DOHH2 (cell line): ENCODE measurements at regions not wholly inside any gene's neighbourhood (a gene's known extent, or its start where the extent isn't known, plus 50 kb on each side); places are given as distances from the start of the nearest gene placed in this dataset.

Experiments used
- H3F3A ChIP-seq: fragments of 200-600 bp; sonication (generic), shearing (Covaris generic); 2 replicates; pipeline ENCODE4 v1.6.0; 2016; ENCODE audit warnings: antibody characterized with exemption, mild to moderate bottlenecking; ENCODE audit not compliant: control insufficient read depth, insufficient read depth
- H3K27ac ChIP-seq: fragments of 200-600 bp; sonication (generic); 2 replicates; pipeline ENCODE4 v1.5.1; 2014; ENCODE audit warnings: low read depth, mild to moderate bottlenecking, low read length, moderate library complexity
- H3K27me3 ChIP-seq: fragments of 200-600 bp; sonication (generic); 2 replicates; pipeline ENCODE4 v1.6.1; 2014; ENCODE audit warnings: mild to moderate bottlenecking, low read length, mixed read lengths; ENCODE audit not compliant: control insufficient read depth
- H3K36me3 ChIP-seq: fragments of 200-600 bp; sonication (generic); 2 replicates; pipeline ENCODE4 v1.6.1; 2014; ENCODE audit warnings: mild to moderate bottlenecking, low read length, moderate library complexity, mixed read lengths; ENCODE audit not compliant: control insufficient read depth
- H3K4me1 ChIP-seq: fragments of 200-600 bp; sonication (generic); 2 replicates; pipeline ENCODE4 v1.6.1; 2014; ENCODE audit warnings: mild to moderate bottlenecking, low read length, mixed read lengths; ENCODE audit not compliant: control insufficient read depth
- H3K4me2 ChIP-seq: fragments of 200-600 bp; sonication (generic); 2 replicates; pipeline ENCODE4 v1.6.0; 2014; ENCODE audit warnings: mild to moderate bottlenecking, low read length, moderate library complexity
- H3K4me3 ChIP-seq: fragments of 200-600 bp; sonication (generic); 2 replicates; pipeline ENCODE4 v1.5.1; 2014; ENCODE audit warnings: mild to moderate bottlenecking, low read length, mixed read lengths
- H3K79me2 ChIP-seq: fragments of 200-600 bp; sonication (generic); 2 replicates; pipeline ENCODE4 v1.6.1; 2014; ENCODE audit warnings: mild to moderate bottlenecking, low read length, mixed read lengths; ENCODE audit not compliant: control insufficient read depth
- H3K9me2 ChIP-seq: fragments of 200-600 bp; sonication (generic); replicated peaks from 2 replicates; pipeline ENCODE4 v1.6.1; 2014; ENCODE audit warnings: mild to moderate bottlenecking, low read length, mixed read lengths; ENCODE audit not compliant: control insufficient read depth
- H3K9me3 ChIP-seq: fragments of 200-600 bp; sonication (generic); 2 replicates; pipeline ENCODE4 v1.6.1; 2014; ENCODE audit warnings: antibody characterized with exemption, low read length, mixed read lengths; ENCODE audit not compliant: control insufficient read depth, insufficient read depth
- H4K20me1 ChIP-seq: fragments of 200-600 bp; sonication (generic); 2 replicates; pipeline ENCODE4 v1.6.0; 2014; ENCODE audit warnings: low read depth, mild to moderate bottlenecking, antibody characterized with exemption, low read length, moderate library complexity; ENCODE audit not compliant: control insufficient read depth, insufficient read depth
- CTCF ChIP-seq: fragments of 200-600 bp; sonication (generic); IDR thresholded peaks from one replicate; pipeline ENCODE4 v1.5.1; 2014; ENCODE audit warnings: antibody characterized with exemption, mild to moderate bottlenecking, low read depth, low read length; ENCODE audit not compliant: poor library complexity, severe bottlenecking
- EZH2phosphoT487 ChIP-seq: fragments of 200-600 bp; sonication (generic); IDR thresholded peaks from 2 replicates; pipeline ENCODE4 v1.6.1; 2017; ENCODE audit warnings: borderline replicate concordance, mild to moderate bottlenecking, antibody characterized with exemption, low read length, moderate library complexity, mixed read lengths

- TF ChIP-seq EZH2phosphoT487 (no peak), CTCF (no peak)
- H3K4me2 ChIP-seq = no peak overlapping the region
- H3K27me3 ChIP-seq = no peaks in the 10 kb centered on the region
- H3F3A ChIP-seq = no peaks in the 10 kb centered on the region
- H3K4me1 ChIP-seq = no peaks in the 10 kb centered on the region
- no peaks in the 10 kb centered on the region for H3K9me3 ChIP-seq
- H3K36me3 ChIP-seq = no peaks in the 10 kb centered on the region
- H3K9me2 ChIP-seq = no peaks in the 10 kb centered on the region
- H3K79me2 ChIP-seq = no peaks in the 10 kb centered on the region
- H3K4me3 ChIP-seq = no peak overlapping the region
- no peaks in the 10 kb centered on the region for H4K20me1 ChIP-seq
- no peak overlapping the region for H3K27ac ChIP-seq
These were observed 161.0 kb upstream of the CRY1 start for GRCh38 chr12:107254258-107254856.

GRCh38 chr12:107258780-107259179 lies 165.4 kb upstream of the CRY1 start:
- TF ChIP-seq EZH2phosphoT487 (no peak), CTCF (no peak)
- Histone ChIP-seq H3K9me2 (no peaks in the 10 kb centered on the region), H3K4me1 (no peaks in the 10 kb centered on the region), H3K4me3 (no peak overlapping the region), H3K27ac (no peak overlapping the region), H3K36me3 (no peaks in the 10 kb centered on the region), H3K79me2 (no peaks in the 10 kb centered on the region), H3K4me2 (no peak overlapping the region), H4K20me1 (no peaks in the 10 kb centered on the region), H3K9me3 (no peaks in the 10 kb centered on the region), H3K27me3 (no peaks in the 10 kb centered on the region), H3F3A (no peaks in the 10 kb centered on the region)

- Histone ChIP-seq H3K79me2 (no peaks in the 10 kb centered on the region), H3K27me3 (0 out of 2 replicates have a peak, but pooled peaks cover 2% of the 10 kb centered on the region), H3K4me3 (no peak overlapping the region), H3K4me2 (no peak overlapping the region), H3K36me3 (no peaks in the 10 kb centered on the region), H4K20me1 (no peaks in the 10 kb centered on the region), H3K4me1 (no peaks in the 10 kb centered on the region), H3K9me2 (no peaks in the 10 kb centered on the region), H3K9me3 (no peaks in the 10 kb centered on the region), H3K27ac (no peak overlapping the region), H3F3A (no peaks in the 10 kb centered on the region)
- TF ChIP-seq CTCF (no peak), EZH2phosphoT487 (no peak)
These were observed 170.6 kb upstream of the CRY1 start for GRCh38 chr12:107263980-107264379.

- Histone ChIP-seq H3K36me3 (no peaks in the 10 kb centered on the region), H3K4me3 (no peak overlapping the region), H3K27me3 (peaks cover 2% of the 10 kb centered on the region; the same call in 1 of the 2 replicates), H4K20me1 (no peaks in the 10 kb centered on the region), H3K9me2 (no peaks in the 10 kb centered on the region), H3K79me2 (no peaks in the 10 kb centered on the region), H3F3A (no peaks in the 10 kb centered on the region), H3K27ac (no peak overlapping the region), H3K4me1 (no peaks in the 10 kb centered on the region), H3K9me3 (no peaks in the 10 kb centered on the region), H3K4me2 (no peak overlapping the region)
- TF ChIP-seq CTCF = no peak
- no peak for TF ChIP-seq EZH2phosphoT487
These were observed 171.3 kb upstream of the CRY1 start for GRCh38 chr12:107264667-107265066.
